HG03064 (cell line): ENCODE measurements at regions not wholly inside any gene's neighbourhood (a gene's known extent, or its start where the extent isn't known, plus 50 kb on each side); places are given as distances from the start of the nearest gene placed in this dataset.
"Not testable (repeated sequence)": the region's sequence is repeated elsewhere in the genome, so short reads cannot be mapped to it uniquely, and the experiment has no call there.

Source experiments
- ATAC-seq: cut with Tn5 transposase; IDR thresholded peaks from one replicate; pipeline ENCODE4 v1.9.1; 2021; ENCODE audit warnings: low read depth; ENCODE audit not compliant: unreplicated experiment

DNA sequence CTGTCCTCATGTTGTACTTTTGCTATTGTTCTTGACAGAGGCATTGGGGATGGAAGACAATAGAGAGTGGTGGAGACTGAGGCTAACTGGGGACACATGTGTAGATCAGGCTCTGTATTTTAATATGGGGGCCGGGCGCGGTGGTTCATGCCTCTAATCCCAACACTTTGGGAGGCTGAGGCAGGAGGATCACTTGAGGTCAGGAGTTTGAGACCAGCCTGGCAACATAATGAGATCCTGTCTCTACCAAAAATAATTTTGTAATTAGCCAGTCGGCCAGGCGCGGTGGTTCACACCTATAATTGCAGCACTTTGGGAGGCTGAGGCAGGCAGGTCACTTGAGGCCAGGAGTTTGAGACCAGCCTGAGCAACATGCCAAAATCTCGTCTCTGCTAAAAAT lies 72.5 kb upstream of the FOXK1 start:
- ATAC-seq = not testable (repeated sequence)

DNA sequence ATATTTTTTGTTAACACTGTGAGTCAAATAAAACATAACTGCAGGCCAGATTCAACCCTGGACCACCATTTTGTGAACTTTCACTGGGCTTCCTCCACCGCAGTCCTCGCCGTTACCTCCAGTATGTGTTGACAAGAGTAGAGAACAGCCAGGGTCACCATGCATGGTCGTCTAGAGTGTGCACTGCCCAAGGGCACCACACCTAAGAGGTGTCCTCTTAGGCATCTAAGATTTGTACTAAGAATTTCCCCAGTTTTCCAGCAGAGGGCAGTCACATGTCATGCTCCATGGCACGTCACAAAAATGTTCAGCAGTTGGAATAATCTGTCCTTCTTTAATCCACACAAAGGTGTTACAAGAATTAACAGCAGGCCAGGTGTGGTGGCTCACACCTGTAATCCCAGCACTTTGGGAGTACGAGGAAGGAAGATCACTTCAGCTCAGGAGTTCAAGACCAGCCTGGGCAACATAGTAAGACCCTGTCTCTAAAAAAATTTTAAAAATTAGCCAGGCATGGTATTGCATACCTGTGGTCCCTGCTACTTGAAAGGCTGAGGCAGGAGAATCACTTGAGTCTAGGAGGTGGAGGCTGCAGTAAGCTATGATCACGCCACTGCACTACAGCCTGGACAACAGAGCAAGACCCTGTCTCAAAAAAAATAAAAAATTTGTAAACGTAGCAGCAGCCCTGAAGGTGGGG lies 71.2 kb upstream of the FOXK1 start:
- peak; percentile 71 for ATAC-seq

DNA sequence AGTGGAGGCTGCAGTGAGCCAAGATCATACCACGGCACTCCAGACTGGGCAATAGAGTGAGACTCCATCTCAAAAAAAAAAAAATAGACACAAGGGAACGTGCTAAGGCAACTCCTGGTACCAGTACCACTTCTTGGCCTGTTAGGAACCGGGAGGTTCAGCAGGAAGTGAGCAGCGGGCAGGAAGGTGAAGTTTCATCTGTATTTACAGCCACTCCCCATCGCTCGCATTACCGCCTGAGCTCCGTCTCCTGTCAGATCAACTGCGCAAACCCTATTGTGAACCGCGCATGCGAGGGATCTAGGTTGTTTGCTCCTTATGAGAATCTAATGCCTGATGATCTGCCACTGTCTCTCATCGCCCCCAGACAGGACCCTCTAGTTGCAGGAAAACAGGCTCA lies 69.9 kb upstream of the FOXK1 start:
- ATAC-seq = no peak

DNA sequence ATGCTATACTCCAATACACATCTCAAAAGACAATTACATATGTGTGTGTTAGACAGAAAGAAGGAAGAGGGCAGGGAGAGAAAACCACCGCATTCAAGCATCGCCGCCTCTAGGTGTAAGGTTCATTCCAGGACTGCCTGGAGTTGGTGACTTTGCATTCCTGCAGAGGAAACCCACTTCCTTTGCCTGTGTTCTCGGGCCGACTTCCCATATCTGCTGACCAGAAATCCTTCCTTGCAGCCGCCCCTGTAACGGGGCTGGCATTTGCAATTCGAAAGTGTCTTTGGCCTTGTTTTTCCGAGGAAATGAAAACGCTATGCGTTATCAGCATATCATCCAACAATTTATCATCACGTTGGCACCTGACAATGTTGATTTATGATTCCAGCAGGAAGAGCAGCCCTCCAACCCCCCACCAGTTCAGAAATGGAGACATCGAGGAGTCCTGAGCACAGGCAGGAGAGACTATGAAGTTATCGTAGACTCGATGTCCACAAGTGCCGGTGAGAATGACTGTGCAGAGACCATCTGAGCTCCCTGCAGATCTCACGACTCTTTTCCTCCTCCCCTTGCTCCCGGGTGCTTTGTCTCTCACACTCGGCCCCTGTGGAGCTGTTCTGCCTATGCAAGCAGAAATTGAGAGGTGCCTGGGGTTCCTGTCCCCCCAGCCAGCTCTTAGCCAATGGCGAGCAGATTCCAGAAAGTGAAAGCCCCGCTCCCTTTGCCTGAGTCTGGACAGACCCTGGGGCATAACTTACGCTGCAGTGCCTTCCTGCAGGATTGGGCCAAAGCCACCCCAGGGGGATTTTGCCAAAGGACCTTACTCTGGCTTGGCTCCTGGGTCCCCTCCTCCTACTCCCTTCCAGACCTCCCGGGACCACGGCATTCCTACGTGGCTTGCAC lies 68.9 kb upstream of the FOXK1 start:
- no peak for ATAC-seq

DNA sequence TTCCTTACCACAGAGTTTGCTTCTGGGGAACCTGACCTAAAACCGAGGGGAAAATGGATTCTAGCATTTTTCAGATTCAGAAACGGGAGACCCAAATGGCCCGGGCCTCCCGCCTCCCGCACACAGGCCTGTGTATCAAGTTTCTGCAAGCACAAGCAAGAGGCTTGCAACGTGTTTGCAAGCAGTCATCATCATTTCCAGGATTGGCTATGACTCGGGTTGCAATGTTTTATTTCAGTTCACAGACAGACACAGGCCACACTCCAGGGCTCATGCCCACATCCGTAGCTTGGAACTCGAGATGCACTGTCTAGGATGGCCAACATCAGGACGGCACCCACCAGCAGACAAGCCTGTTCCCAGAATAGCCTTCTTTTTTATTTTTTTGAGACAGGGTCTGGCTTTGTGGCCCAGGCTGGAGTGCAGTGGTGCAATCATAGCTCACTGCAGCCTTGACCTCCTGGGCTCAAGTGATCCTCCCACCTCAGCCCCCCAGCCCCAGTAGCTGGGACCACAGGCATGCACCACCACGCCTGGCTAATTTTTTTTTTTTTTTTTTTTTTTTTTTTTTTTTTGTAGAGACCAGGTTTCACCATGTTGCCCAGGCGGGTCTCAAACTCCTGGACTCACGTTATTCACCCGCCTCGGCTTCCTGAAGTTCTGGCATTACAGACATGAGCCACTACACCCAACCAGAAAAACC lies 68.1 kb upstream of the FOXK1 start:
- ATAC-seq = no peak

DNA sequence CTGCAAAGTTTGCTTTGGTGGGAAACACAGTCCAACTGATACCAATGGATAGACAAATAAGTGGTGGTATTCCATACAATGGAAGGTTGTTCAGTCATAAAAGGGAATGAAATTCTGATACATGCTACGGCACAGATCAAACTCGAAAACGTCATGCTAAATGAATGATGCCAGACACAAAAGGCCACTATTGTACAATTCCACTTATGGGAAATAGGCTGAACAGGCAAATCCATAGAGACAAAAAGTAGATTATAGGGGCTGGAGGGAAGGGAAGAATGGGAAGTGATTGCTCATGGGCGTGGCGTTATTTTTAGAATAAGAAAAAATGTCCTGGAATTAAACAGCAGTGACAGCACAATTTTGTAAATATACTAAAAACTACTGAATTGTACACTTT lies 66.0 kb upstream of the FOXK1 start:
- no peak for ATAC-seq

DNA sequence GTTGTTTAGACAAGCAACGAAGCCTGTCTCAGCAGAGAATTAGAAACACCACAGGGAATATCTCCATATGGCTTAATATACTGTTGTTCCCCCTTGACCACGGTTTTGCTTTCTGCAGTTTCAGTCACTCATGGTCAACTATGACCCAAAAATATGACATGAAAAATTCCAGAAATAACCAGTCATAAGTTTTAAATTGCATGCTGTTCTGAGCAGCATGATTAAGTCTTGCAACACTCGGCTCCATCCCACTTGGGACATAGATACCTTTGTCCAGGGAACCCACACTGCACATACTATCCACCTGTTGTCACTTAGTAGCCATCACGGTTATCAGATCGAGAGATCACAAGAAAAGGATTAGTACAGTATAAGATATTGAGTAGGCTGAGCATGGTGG lies 60.7 kb upstream of the FOXK1 start:
- ATAC-seq = no peak

DNA sequence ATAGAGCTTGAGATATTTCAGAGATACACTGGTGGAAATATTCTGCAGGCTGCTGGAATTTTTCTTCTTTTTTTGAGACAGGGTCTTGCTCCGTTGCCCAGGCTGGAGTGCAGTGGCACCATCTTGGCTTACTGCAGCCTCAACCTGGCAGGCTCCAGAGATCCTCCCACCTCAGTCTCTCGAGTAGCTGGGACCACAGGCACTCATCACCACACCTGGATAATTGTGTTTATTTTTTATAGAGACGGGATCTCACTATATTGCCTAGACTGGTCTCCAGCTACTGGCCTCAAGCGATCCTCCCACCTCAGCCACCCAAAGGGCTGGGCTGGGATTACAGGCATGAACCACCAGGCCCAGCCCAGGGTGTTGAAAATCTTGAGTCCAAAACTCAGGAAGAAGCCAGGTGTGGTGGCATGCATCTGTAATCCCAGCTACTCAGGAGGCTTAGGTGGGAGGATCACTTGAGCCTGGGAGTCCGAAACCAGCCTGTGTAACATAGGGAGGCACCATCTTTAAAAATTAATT lies 55.7 kb upstream of the FOXK1 start:
- no peak for ATAC-seq

DNA sequence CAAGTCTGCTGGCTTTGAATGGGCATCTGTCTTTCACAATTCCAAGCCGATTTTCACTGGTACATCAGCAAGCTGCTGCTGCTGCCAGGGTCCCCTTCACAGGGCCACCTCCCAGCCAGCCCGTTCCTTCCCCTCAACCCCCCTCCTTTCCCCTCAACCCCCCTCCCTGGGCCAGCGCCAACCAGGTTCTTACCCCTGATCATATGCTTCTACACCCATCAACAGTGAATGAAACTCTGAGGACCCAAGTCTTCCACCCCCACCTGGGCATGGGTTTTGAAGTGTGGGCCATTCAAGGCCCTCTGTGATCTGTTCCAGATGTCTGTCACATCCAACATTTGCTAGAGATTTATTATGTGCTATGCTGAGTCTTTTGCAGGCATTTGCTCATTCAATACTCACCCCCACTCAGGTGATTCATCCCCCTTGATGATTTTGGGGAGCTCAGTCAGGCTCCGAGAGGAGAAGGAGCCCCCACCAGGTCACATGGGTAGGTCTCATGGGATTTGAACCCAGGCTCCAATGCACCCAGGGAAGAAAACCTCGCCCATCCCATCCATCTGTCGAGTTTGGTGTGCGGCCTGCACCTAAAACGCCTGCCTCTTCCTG lies 52.7 kb upstream of the FOXK1 start:
- no peak for ATAC-seq

DNA sequence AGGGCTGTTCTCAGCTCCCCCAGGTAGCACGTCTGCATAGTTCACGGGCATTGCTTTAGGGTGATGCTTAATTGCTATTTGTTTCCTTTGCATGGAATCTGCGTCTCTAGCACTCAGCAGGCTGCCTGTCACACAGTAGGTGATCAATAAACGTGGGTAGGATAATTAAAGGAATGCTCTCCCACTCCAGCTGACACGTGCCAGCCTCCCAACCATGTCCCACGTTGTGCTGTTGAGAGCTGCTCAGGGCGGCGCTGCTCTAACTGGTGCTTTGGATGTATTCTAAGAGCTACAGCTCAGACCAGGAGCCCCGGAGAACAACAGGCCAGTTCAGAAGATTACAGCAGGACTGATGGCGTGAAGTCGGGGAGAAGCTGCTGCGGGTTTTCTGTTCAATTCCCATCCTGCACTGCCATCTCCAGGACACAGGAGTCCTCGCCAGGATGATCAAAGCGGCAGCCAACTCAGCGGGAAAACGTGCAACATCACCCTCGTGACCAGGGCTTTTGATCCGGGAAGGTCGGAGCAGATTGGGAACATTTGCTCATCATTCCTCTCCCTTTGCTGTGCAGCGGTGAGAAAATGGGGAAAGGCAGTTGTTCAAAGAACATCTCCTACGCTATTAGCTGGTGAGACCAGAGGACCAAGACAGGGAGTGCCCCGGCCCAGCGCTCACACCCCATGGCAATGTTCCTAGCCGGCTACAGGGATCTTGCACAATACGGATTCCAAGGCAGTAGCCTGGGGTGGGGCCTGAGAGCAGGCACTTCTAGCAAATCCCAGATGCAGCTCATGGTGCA lies 50.5 kb upstream of the FOXK1 start:
- ATAC-seq = no peak
